Gastrocnemius medialis (tissue), 4 donors: ENCODE measurements at regions not wholly inside any gene's neighbourhood (a gene's known extent, or its start where the extent isn't known, plus 50 kb on each side); places are given as distances from the start of the nearest gene placed in this dataset.

ENCODE experiments used
- POLR2A ChIP-seq, 2 donors: fragments of 450-650 bp; IDR thresholded peaks; one replicate each; pipeline ENCODE4 v1.6.1; 2017; ENCODE audit warnings: antibody characterized with exemption in 2 of 2, mild to moderate bottlenecking in 2 of 2, moderate library complexity in 2 of 2
- TF ChIP-seq, protein P1 (sequence below), 5 experiments: fragments of 450-650 bp in 3 of 5; fragments of 200-600 bp in 2 of 5; sonication (generic) in 2 of 5; IDR thresholded peaks in 4 of 5; conservative IDR thresholded peaks in 1 of 5; 1 replicate in 4 of 5; 2 replicates in 1 of 5; pipeline ENCODE4 v1.5.1; 2016 to 2019; ENCODE audit warnings: antibody characterized with exemption in 5 of 5, mild to moderate bottlenecking in 3 of 5, moderate library complexity in 3 of 5

DNA sequence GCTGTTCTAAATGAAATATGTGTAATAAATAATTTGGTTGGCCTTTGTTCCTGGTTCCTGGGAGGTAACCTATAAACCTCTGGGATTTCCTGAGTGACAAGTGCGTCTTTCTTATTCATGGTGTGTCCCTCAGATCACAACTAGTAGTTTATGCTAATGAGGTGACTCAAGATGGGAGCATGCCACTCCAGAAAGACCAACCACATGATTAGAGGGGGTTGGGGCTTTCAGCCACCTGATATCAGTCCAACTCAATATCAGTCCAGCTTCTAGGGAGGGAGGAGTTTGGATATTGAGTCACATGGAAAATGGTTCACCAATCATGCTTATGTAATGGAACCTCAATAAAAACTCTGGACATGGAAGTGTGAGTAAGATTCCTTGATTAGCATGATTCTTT lies 96.6 kb downstream of the QPCT start:
- TF ChIP-seq, protein P1, sequence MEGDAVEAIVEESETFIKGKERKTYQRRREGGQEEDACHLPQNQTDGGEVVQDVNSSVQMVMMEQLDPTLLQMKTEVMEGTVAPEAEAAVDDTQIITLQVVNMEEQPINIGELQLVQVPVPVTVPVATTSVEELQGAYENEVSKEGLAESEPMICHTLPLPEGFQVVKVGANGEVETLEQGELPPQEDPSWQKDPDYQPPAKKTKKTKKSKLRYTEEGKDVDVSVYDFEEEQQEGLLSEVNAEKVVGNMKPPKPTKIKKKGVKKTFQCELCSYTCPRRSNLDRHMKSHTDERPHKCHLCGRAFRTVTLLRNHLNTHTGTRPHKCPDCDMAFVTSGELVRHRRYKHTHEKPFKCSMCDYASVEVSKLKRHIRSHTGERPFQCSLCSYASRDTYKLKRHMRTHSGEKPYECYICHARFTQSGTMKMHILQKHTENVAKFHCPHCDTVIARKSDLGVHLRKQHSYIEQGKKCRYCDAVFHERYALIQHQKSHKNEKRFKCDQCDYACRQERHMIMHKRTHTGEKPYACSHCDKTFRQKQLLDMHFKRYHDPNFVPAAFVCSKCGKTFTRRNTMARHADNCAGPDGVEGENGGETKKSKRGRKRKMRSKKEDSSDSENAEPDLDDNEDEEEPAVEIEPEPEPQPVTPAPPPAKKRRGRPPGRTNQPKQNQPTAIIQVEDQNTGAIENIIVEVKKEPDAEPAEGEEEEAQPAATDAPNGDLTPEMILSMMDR (IDR thresholded peaks at IDR 0.05 in 4 of 5, conservative IDR thresholded peaks at IDR 0.05 in 1 of 5) = no peak
- TF ChIP-seq POLR2A (IDR thresholded peaks at IDR 0.05) = no peak
